SH-SY5Y (cell line): ENCODE measurements at regions not wholly inside any gene's neighbourhood (a gene's known extent, or its start where the extent isn't known, plus 50 kb on each side); places are given as distances from the start of the nearest gene placed in this dataset.

Experiments
- GATA2 ChIP-seq: IDR thresholded peaks from 2 replicates; pipeline ENCODE4 v1.6.1; 2011; ENCODE audit warnings: mild to moderate bottlenecking, low read depth, low read length
- GATA3 ChIP-seq: IDR thresholded peaks from 2 replicates; pipeline ENCODE4 v1.6.1; 2011; ENCODE audit warnings: low read depth, mild to moderate bottlenecking, low read length, moderate library complexity

- TF ChIP-seq GATA3 (no peak), GATA2 (no peak)
Observed at GRCh38 chr3:180534828-180535227, 67.1 kb upstream of the TTC14 start.
